NT2/D1 (cell line): ENCODE measurements at regions not wholly inside any gene's neighbourhood (a gene's known extent, or its start where the extent isn't known, plus 50 kb on each side); places are given as distances from the start of the nearest gene placed in this dataset.

Experiments used
- SUZ12 ChIP-seq: IDR thresholded peaks from 2 replicates; pipeline ENCODE4 v1.6.1; 2011; ENCODE audit not compliant: insufficient read length, insufficient read depth; ENCODE audit errors: extremely low read depth
- YY1 ChIP-seq: IDR thresholded peaks from 2 replicates; pipeline ENCODE4 v1.6.1; 2011; ENCODE audit not compliant: insufficient read length, insufficient read depth
- ZNF274 ChIP-seq: IDR thresholded peaks from 2 replicates; pipeline ENCODE4 v1.6.1; 2011; ENCODE audit warnings: mild to moderate bottlenecking, low read depth, low read length

DNA sequence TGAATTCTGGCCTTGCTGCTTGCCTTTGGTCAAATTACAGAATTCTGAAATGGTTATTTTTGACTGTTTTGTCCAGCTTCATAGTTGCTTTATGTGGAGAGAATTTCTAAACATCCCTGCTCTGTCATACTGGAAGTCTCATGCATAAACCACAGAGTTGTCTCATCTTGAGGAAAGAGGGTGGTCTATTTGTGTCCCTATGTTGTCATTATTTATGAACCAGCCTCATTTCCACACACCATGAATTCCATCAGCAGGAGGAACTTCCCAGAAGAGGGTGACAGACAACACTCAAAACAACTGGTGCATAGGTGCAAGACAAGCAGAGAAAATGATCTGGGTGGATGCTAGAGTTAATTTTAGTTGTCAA, 525.8 kb upstream of the GOT2 start:
- TF ChIP-seq YY1 (no peak), ZNF274 (no peak), SUZ12 (no peak)
